Left lung (tissue), 4 donors: ENCODE measurements at regions not wholly inside any gene's neighbourhood (a gene's known extent, or its start where the extent isn't known, plus 50 kb on each side); places are given as distances from the start of the nearest gene placed in this dataset.

Experiments
- ATAC-seq: fragments of 200-7000 bp; cut with Tn5 transposase; one replicate; pipeline ENCODE4 v1.9.1; 2020; ENCODE audit warnings: moderate library complexity
- DNase-seq, 4 donors: peaks; one replicate each; pipeline ENCODE4 v3.0.0-alpha.2; 2013 to 2020
- H3K27ac ChIP-seq, 2 donors: fragments of 200-600 bp; sonication (generic) in 1 of 2; one replicate each; pipeline versions ENCODE4 v1.5.0 to v1.8.0; 2020 to 2021
- H3K27me3 ChIP-seq, 2 donors: fragments of 200-600 bp; sonication (generic) in 1 of 2; one replicate each; pipeline versions ENCODE4 v1.5.0 to v1.8.0; 2020 to 2021
- H3K36me3 ChIP-seq, 2 donors: fragments of 200-600 bp; sonication (generic) in 1 of 2; one replicate each; pipeline versions ENCODE4 v1.5.0 to v1.8.0; 2020 to 2021
- H3K4me1 ChIP-seq, 2 donors: fragments of 200-600 bp; one replicate each; pipeline ENCODE4 v1.8.0; 2021
- H3K4me3 ChIP-seq, 2 donors: fragments of 200-600 bp; sonication (generic) in 1 of 2; one replicate each; pipeline versions ENCODE4 v1.5.0 to v1.8.0; 2020 to 2021; ENCODE audit warnings: mild to moderate bottlenecking in 1 of 2
- H3K9me3 ChIP-seq, 2 donors: fragments of 200-600 bp; sonication (generic) in 1 of 2; one replicate each; pipeline versions ENCODE4 v1.5.0 to v1.8.0; 2020 to 2021
- CTCF ChIP-seq, 2 donors: fragments of 200-600 bp; sonication (generic) in 1 of 2; IDR thresholded peaks; one replicate each; pipeline versions ENCODE4 v1.5.0 to v1.8.0; 2021; ENCODE audit warnings: antibody characterized with exemption in 2 of 2
- intact Hi-C, 2 donors: fragments of 100-400 bp; cut with DNase I; formaldehyde crosslinking; loops; one replicate each; pipeline versions ENCODE4 v1.11.2 to v1.14.2; 2022
- donor health status: DM: no; HTN: yes; CAD: no.
- donor health status: DM: no; HTN: no; CAD: no.

GRCh38 chr2:59150217-59150849 lies 909.2 kb upstream of the FANCL start:
- intact Hi-C loops, result no loop called here
- no peak for DNase-seq
- TF ChIP-seq CTCF (IDR thresholded peaks at IDR 0.05), result no peak
- H3K9me3 ChIP-seq, result no peaks in the 10 kb centered on the region
- no peak overlapping the region for H3K27ac ChIP-seq
- no peaks in the 10 kb centered on the region for H3K27me3 ChIP-seq
- no peak for ATAC-seq
- no peak overlapping the region for H3K4me3 ChIP-seq
- H3K4me1 ChIP-seq, result no peaks in the 10 kb centered on the region
- H3K36me3 ChIP-seq, result no peaks in the 10 kb centered on the region

- intact Hi-C loops, result no loop called here
- no peaks in the 10 kb centered on the region for H3K27me3 ChIP-seq
- no peak for TF ChIP-seq CTCF (IDR thresholded peaks at IDR 0.05)
- no peak for DNase-seq
- H3K36me3 ChIP-seq, result no peaks in the 10 kb centered on the region
- no peak overlapping the region for H3K27ac ChIP-seq
- no peak for ATAC-seq
- H3K4me3 ChIP-seq, result no peak overlapping the region
- no peaks in the 10 kb centered on the region for H3K9me3 ChIP-seq
- H3K4me1 ChIP-seq, result no peaks in the 10 kb centered on the region
Observed at GRCh38 chr2:59149271-59149670, 908.1 kb upstream of the FANCL start.

- Histone ChIP-seq H3K4me1 (no peaks in the 10 kb centered on the region), H3K36me3 (no peaks in the 10 kb centered on the region), H3K27me3 (no peaks in the 10 kb centered on the region), H3K27ac (no peak overlapping the region), H3K4me3 (no peak overlapping the region), H3K9me3 (no peaks in the 10 kb centered on the region)
- DNase-seq (no peak), ATAC-seq (no peak)
- intact Hi-C loops, result no loop called here
- no peak for TF ChIP-seq CTCF (IDR thresholded peaks at IDR 0.05)
Observed at GRCh38 chr2:59112258-59112657, 871.1 kb upstream of the FANCL start.

GRCh38 chr2:59096973-59097372 lies 855.8 kb upstream of the FANCL start:
- ATAC-seq (no peak), DNase-seq (no peak)
- no peak overlapping the region for H3K4me3 ChIP-seq
- H3K36me3 ChIP-seq, result no peaks in the 10 kb centered on the region
- intact Hi-C loops, result no loop called here
- H3K27ac ChIP-seq, result no peak overlapping the region
- TF ChIP-seq CTCF (IDR thresholded peaks at IDR 0.05), result no peak
- no peaks in the 10 kb centered on the region for H3K27me3 ChIP-seq
- no peaks in the 10 kb centered on the region for H3K4me1 ChIP-seq
- peaks cover 0 to 18% of the 10 kb centered on the region in 2 donors for H3K9me3 ChIP-seq

GRCh38 chr2:59093571-59093970 lies 852.4 kb upstream of the FANCL start:
- ATAC-seq, result no peak
- intact Hi-C loops, result no loop called here
- Histone ChIP-seq H3K4me1 (no peaks in the 10 kb centered on the region), H3K4me3 (no peak overlapping the region), H3K27me3 (no peaks in the 10 kb centered on the region), H3K27ac (no peak overlapping the region), H3K36me3 (no peaks in the 10 kb centered on the region), H3K9me3 (peaks cover 0 to 9% of the 10 kb centered on the region in 2 donors)
- DNase-seq, result no peak
- no peak for TF ChIP-seq CTCF (IDR thresholded peaks at IDR 0.05)
